HFF-Myc (cell line): ENCODE measurements at regions not wholly inside any gene's neighbourhood (a gene's known extent, or its start where the extent isn't known, plus 50 kb on each side); places are given as distances from the start of the nearest gene placed in this dataset.
"Not testable (repeated sequence)": the region's sequence is repeated elsewhere in the genome, so short reads cannot be mapped to it uniquely, and the experiment has no call there.

ENCODE experiments used
- DNase-seq: peaks from one replicate; pipeline ENCODE4 v3.0.0-alpha.2; 2011; ENCODE audit warnings: low read depth; ENCODE audit errors: extremely low read depth
- H3K4me3 ChIP-seq: replicated peaks from 2 replicates; pipeline ENCODE4 v1.5.1; 2011; ENCODE audit warnings: low read depth, mild to moderate bottlenecking, control low read depth, low read length
- CTCF ChIP-seq: IDR thresholded peaks from 2 replicates; pipeline ENCODE4 v1.5.1; 2012; ENCODE audit warnings: mild to moderate bottlenecking, low read depth, low read length, control low read depth; ENCODE audit errors: missing control alignments

GRCh38 chr6:68126089-68126749 is 508.9 kb upstream of the ADGRB3 start:
- no peak for TF ChIP-seq CTCF
- DNase-seq, result no peak

GRCh38 chr6:68122975-68123374 is 512.1 kb upstream of the ADGRB3 start:
- not testable (repeated sequence) for DNase-seq

More at GRCh38 chr6:68126089-68126749, 508.9 kb upstream of the ADGRB3 start:
- no peak overlapping the region for H3K4me3 ChIP-seq

GRCh38 chr6:68122032-68122431 is 513.0 kb upstream of the ADGRB3 start:
- no peak for TF ChIP-seq CTCF
- no peak for DNase-seq
- no peak overlapping the region for H3K4me3 ChIP-seq

More at GRCh38 chr6:68122975-68123374, 512.1 kb upstream of the ADGRB3 start:
- H3K4me3 ChIP-seq, result not testable (repeated sequence)

- DNase-seq, H3K4me3 ChIP-seq: not testable (repeated sequence)
Measured at GRCh38 chr6:68120954-68121353, 514.1 kb upstream of the ADGRB3 start.

GRCh38 chr6:68114463-68115047 is 520.5 kb upstream of the ADGRB3 start:
- DNase-seq, result no peak
- TF ChIP-seq CTCF, result no peak
- no peak overlapping the region for H3K4me3 ChIP-seq

- no peak for TF ChIP-seq CTCF
- no peak overlapping the region for H3K4me3 ChIP-seq
- no peak for DNase-seq
Measured at GRCh38 chr6:68108233-68108835, 526.7 kb upstream of the ADGRB3 start.

- DNase-seq, result no peak
- TF ChIP-seq CTCF, result no peak
- H3K4me3 ChIP-seq, result no peak overlapping the region
Measured at GRCh38 chr6:68094070-68094469, 541.0 kb upstream of the ADGRB3 start.
